Kidney (tissue), 13 donors: ENCODE measurements at regions not wholly inside any gene's neighbourhood (a gene's known extent, or its start where the extent isn't known, plus 50 kb on each side); places are given as distances from the start of the nearest gene placed in this dataset.

Experiments
- DNase-seq, 5 donors: peaks; one replicate each; pipeline ENCODE4 v3.0.0-alpha.2; 2013 to 2020
- FAIRE-seq: peaks from 2 replicates; lab custom pipeline; 2012; peaks lifted over from hg19 to GRCh38; lab: Jason Lieb, UNC
- H3K27ac ChIP-seq, 2 donors: one replicate each; pipeline ENCODE4 v1.7.0; 2013; ENCODE audit warnings: low read depth in 2 of 2, low read length in 2 of 2, inconsistent platforms in 1 of 2
- H3K27me3 ChIP-seq: one replicate; pipeline ENCODE4 v1.7.1; 2013; ENCODE audit warnings: low read length, inconsistent platforms; ENCODE audit not compliant: control insufficient read depth, insufficient read depth
- H3K36me3 ChIP-seq, 3 donors: one replicate each; pipeline versions ENCODE4 v1.7.0 to v1.7.1; 2013; ENCODE audit warnings: low read length in 3 of 3, control low read depth in 1 of 3, inconsistent platforms in 1 of 3; ENCODE audit not compliant: insufficient read depth in 3 of 3, control insufficient read depth in 2 of 3
- H3K4me1 ChIP-seq, 3 donors: one replicate each; pipeline versions ENCODE4 v1.7.0 to v1.7.1; 2013; ENCODE audit warnings: low read length in 3 of 3, inconsistent platforms in 1 of 3, low read depth in 1 of 3; ENCODE audit not compliant: control insufficient read depth in 2 of 3, insufficient read depth in 2 of 3
- H3K4me3 ChIP-seq, 3 donors: one replicate each; pipeline versions ENCODE4 v1.7.0 to v1.8.1; 2013; ENCODE audit warnings: low read length in 3 of 3, control low read depth in 1 of 3, inconsistent platforms in 1 of 3
- H3K9ac ChIP-seq, 3 donors: one replicate each; pipeline versions ENCODE4 v1.7.0 to v1.7.1; 2013; ENCODE audit warnings: low read length in 3 of 3, control low read depth in 1 of 3, inconsistent platforms in 1 of 3
- H3K9me3 ChIP-seq, 3 donors: one replicate each; pipeline versions ENCODE4 v1.7.0 to v1.7.1; 2013; ENCODE audit warnings: low read length in 3 of 3, control low read depth in 1 of 3, inconsistent platforms in 1 of 3; ENCODE audit not compliant: control insufficient read depth in 2 of 3, insufficient read depth in 1 of 3
- intact Hi-C: fragments of 100-400 bp; cut with DNase I; formaldehyde crosslinking; loops from one replicate; pipeline ENCODE4 v1.11.1; 2022
- TF ChIP-seq, protein P1 (sequence below): IDR thresholded peaks from 3 replicates; pipeline ENCODE4 v1.5.1; 2012; ENCODE audit warnings: mild to moderate bottlenecking, moderate library complexity, borderline replicate concordance; ENCODE audit not compliant: insufficient read depth; ENCODE audit errors: extremely low read depth
- donor health status: control.
- donor health status: control.
- donor health status: control.
- donor health status: control.
- donor health status: control.
- donor health status: DM: yes; HTN: yes; CAD: no.
- donor health status: Normal renal cell carcinoma (clear cell type).

DNA sequence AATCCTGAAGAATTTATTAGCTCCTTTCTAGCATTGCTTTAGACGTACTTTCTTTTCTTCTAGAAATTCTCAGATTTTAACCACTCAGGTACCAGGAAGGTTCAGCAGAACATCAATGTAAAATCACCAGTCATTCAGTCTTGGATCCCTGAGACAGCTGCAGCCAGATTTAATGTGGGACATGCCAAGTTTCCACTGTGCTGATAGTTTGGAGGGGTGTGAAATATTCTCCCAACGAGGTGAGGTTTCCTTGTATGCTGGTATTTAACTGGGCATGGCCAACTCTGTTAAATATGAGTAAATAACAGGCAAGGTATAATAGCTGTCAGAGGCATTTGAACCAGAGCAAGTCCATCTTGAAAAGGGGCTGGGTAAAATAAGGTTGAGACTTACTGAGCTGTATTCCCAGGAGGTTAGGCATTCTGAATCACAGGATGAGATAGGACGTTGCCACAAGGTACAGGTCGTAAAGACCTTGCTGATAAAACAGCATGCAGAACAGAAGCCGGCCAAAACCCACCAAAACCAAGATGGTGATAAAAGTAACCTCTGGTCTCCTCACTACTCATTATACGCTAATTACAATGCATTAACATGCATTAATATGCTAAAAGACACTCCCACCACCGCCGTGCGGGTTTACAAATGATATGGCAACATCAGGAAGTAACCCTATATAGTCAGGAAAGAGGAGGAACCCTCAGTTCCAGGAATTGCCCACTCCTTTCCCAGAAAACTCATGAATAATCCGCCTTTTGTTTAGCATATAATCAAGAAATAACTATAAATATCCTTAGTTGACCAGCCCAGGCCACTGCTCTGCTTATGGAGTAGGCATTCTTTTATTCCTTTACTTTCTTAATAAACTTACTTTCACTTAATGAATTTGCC lies 75.2 kb upstream of the RASSF8 start:
- Histone ChIP-seq H3K9ac (no peak overlapping the region), H3K4me3 (no peak overlapping the region), H3K27me3 (no peaks in the 10 kb centered on the region), H3K36me3 (no peaks in the 10 kb centered on the region), H3K4me1 (no peaks in the 10 kb centered on the region), H3K9me3 (no peaks in the 10 kb centered on the region), H3K27ac (no peak overlapping the region)
- DNase-seq (no peak), FAIRE-seq (no peak)
- TF ChIP-seq, protein P1, sequence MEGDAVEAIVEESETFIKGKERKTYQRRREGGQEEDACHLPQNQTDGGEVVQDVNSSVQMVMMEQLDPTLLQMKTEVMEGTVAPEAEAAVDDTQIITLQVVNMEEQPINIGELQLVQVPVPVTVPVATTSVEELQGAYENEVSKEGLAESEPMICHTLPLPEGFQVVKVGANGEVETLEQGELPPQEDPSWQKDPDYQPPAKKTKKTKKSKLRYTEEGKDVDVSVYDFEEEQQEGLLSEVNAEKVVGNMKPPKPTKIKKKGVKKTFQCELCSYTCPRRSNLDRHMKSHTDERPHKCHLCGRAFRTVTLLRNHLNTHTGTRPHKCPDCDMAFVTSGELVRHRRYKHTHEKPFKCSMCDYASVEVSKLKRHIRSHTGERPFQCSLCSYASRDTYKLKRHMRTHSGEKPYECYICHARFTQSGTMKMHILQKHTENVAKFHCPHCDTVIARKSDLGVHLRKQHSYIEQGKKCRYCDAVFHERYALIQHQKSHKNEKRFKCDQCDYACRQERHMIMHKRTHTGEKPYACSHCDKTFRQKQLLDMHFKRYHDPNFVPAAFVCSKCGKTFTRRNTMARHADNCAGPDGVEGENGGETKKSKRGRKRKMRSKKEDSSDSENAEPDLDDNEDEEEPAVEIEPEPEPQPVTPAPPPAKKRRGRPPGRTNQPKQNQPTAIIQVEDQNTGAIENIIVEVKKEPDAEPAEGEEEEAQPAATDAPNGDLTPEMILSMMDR: no peak
- intact Hi-C loops: no loop called here

DNA sequence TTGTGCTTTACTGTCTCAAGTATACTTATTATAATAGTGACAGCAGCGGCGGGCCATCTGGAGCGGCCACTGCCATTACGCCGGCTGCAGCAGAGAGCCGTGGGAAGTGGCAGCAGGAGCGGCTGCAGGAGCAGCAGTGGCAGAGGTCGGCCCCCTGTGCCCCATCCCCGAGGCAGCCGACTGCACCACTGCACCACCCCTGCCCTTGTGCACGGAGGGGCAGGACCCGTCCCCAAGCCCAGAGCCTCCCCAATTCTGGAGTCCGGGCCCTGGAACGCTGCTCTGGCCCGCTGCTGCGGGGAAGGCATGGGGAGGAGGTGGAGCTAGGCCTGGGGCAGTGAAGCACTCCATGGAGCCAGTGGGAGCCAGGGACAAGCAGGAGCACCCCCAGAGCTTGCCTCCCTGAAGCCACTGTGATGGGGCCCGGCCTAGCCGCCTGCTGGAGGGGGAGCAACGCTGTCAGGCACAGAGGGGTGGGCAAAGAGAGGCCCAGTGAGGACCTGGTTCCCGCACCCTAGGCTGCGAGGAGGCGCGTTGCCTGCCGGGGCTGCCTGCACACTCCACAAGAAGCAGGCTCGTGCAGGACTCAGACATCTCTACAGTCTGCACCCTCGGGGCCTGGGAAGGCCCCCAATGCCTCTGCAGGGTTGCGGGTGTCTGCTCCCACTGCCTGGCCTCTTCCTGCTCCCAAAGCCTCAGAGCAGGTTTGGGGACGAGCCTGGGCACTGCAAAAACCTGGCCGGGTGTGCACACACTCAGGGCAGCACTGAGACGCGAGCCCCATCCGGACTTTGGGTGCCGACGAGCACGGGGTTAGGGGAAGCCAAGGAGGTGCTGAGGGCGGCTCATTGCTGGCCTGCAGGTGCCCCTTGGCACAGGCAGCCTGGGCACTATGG lies 74.2 kb upstream of the RASSF8 start:
- Histone ChIP-seq H3K27ac (no peak overlapping the region), H3K36me3 (no peaks in the 10 kb centered on the region), H3K9me3 (no peaks in the 10 kb centered on the region), H3K27me3 (no peaks in the 10 kb centered on the region), H3K4me3 (no peak overlapping the region), H3K9ac (no peak overlapping the region), H3K4me1 (no peaks in the 10 kb centered on the region)
- TF ChIP-seq, protein P1: no peak
- no peak for FAIRE-seq
- intact Hi-C loops: no loop called here
- peak in 1 of 5 donors; percentile 59 for DNase-seq

DNA sequence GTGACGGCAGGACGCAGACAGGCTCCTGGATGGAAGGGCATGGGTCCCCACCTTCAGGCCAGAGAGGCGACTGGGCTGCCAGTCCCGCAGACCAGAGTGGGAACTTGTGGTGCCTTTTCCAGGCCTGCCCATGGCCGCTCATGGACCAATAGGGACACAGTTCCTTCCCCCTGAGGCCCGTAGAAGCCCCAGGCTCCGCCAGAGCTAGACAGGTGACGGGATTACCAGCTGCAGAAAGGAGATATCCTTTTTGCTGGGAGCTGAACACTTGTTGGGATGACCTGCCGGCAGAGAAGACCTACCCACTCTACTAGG lies 73.6 kb upstream of the RASSF8 start:
- Histone ChIP-seq H3K4me1 (no peaks in the 10 kb centered on the region), H3K27ac (no peak overlapping the region), H3K4me3 (no peak overlapping the region), H3K9me3 (no peaks in the 10 kb centered on the region), H3K27me3 (no peaks in the 10 kb centered on the region), H3K9ac (no peak overlapping the region), H3K36me3 (no peaks in the 10 kb centered on the region)
- TF ChIP-seq, protein P1: no peak
- FAIRE-seq (no peak), DNase-seq (peak in 1 of 5 donors; percentile 57)
- intact Hi-C loops: no loop called here
